ENCODE measurements at regions not wholly inside any gene's neighbourhood (a gene's known extent, or its start where the extent isn't known, plus 50 kb on each side); places are given as distances from the start of the nearest gene placed in this dataset.

DNA sequence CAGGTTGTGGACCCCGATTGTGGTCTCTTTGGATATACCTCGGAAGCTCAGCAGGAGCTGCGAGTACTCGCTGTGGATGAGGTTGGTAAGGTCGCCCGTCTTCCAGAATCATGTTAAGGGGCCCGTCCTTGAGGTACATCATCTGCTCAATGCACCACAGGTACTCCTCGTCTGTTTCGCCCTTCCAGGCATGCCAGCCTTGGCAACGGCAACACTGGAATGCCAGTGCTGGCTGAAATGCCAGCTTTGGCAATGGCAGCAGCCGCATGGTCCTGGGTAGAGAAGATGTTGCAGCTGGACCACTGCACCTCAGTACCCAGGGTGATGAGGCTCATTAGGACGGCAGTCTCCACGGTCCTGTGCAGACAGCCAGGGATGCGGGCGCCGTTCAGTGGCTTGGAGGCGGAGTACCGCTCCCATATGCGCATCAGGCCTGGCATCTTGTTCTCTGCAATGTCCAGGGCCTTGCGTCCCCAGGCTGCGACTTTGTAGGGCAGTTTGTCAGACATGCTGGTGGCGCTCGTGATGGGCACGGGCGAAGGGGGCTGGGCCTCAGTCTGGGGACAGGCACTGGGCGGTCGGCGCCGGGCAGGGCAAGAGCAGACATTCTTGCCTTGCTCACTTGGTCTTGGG, 122.2 kb upstream of the NXPH2 start:
- no peak overlapping the region for H3K4ac ChIP-seq (ENCODE audit: low read depth, low read length)
- H4K5ac ChIP-seq (ENCODE audit: insufficient read length, low read depth, low read length): no peak overlapping the region
- H3K27ac Mint-ChIP-seq: no peak overlapping the region
- no peak overlapping the region for H3K18ac ChIP-seq (ENCODE audit: insufficient read length, low read depth, low read length)
- WGBS (ENCODE audit: extremely low coverage, insufficient read length, low lambda C conversion rate): no CpG with 5 or more reads among the region's 29 CpGs
- no peak overlapping the region for H2BK5ac ChIP-seq (ENCODE audit: insufficient read length, low read length)
- H3K23me2 ChIP-seq (ENCODE audit: insufficient read length, low read depth, low read length, poor library complexity, severe bottlenecking): no peaks in the 10 kb centered on the region
- no peak overlapping the region for H3K56ac ChIP-seq (ENCODE audit: insufficient read length, low read depth, low read length)
- H3K79me2 ChIP-seq (ENCODE audit: insufficient read depth, low read length): no peaks in the 10 kb centered on the region
- H3K27ac ChIP-seq (ENCODE audit: insufficient read length, low read depth, low read length): no peak overlapping the region
- H2AFZ ChIP-seq (ENCODE audit: low read length): no peak overlapping the region
- H3K4me3 Mint-ChIP-seq: no peak overlapping the region
- no peak overlapping the region for H2BK20ac ChIP-seq (ENCODE audit: low read depth, low read length, poor library complexity, severe bottlenecking)
- no peak overlapping the region for H3K9ac ChIP-seq (ENCODE audit: extremely low read depth, insufficient read length, low read length)
- no peak overlapping the region for H3T11ph ChIP-seq (ENCODE audit: low read length)
- H3K79me1 ChIP-seq (ENCODE audit: insufficient read depth, low read depth, low read length, poor library complexity, severe bottlenecking): no peaks in the 10 kb centered on the region
- no peak overlapping the region for H4K8ac ChIP-seq (replicated peaks; ENCODE audit: insufficient read length, low read depth, low read length)
- TF ChIP-seq, protein P1, sequence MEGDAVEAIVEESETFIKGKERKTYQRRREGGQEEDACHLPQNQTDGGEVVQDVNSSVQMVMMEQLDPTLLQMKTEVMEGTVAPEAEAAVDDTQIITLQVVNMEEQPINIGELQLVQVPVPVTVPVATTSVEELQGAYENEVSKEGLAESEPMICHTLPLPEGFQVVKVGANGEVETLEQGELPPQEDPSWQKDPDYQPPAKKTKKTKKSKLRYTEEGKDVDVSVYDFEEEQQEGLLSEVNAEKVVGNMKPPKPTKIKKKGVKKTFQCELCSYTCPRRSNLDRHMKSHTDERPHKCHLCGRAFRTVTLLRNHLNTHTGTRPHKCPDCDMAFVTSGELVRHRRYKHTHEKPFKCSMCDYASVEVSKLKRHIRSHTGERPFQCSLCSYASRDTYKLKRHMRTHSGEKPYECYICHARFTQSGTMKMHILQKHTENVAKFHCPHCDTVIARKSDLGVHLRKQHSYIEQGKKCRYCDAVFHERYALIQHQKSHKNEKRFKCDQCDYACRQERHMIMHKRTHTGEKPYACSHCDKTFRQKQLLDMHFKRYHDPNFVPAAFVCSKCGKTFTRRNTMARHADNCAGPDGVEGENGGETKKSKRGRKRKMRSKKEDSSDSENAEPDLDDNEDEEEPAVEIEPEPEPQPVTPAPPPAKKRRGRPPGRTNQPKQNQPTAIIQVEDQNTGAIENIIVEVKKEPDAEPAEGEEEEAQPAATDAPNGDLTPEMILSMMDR (conservative IDR thresholded peaks at IDR 0.05): no peak
- H2BK15ac ChIP-seq (ENCODE audit: low read depth, low read length): no peak overlapping the region
- H4K20me1 ChIP-seq (ENCODE audit: control insufficient read depth, insufficient read depth, insufficient read length): no peaks in the 10 kb centered on the region
- H3K14ac ChIP-seq (ENCODE audit: insufficient read depth, low read length): no peak overlapping the region
- H3K4me1 Mint-ChIP-seq: peaks cover 0 to 2% of the 10 kb centered on the region in 2 experiments; a peak in 1 of 4 replicates
- no peaks in the 10 kb centered on the region for H3K27me3 ChIP-seq (ENCODE audit: insufficient read depth, low read length)
- H3K9me3 ChIP-seq (ENCODE audit: control insufficient read depth, low read depth, low read length): no peaks in the 10 kb centered on the region
- no peak overlapping the region for H2BK12ac ChIP-seq (ENCODE audit: insufficient read length, low read depth, low read length)
- no peak for DNase-seq
- H4K91ac ChIP-seq (ENCODE audit: insufficient read length, low read depth, low read length): no peak overlapping the region
- H2AK5ac ChIP-seq (ENCODE audit: insufficient read length, low read length): no peak overlapping the region
- H3K4me2 ChIP-seq (ENCODE audit: insufficient read depth, insufficient read length, low read length): no peak overlapping the region
- H3K27me3 Mint-ChIP-seq (ENCODE audit: low read depth): no peaks in the 10 kb centered on the region
- no peaks in the 10 kb centered on the region for H3K4me1 ChIP-seq (ENCODE audit: insufficient read depth, low read length)
- H3K36me3 Mint-ChIP-seq (ENCODE audit: insufficient read depth in 1 of 3, low read depth in 3 of 3): no peaks in the 10 kb centered on the region
- no peaks in the 10 kb centered on the region; a peak in 2 of 5 replicates for H3K9me3 Mint-ChIP-seq
- H3K23ac ChIP-seq (ENCODE audit: insufficient read length, low read depth, low read length): no peak overlapping the region
- no peak overlapping the region for H2BK120ac ChIP-seq (ENCODE audit: low read depth, low read length, poor library complexity, severe bottlenecking)
